OCI-LY7 (cell line): ENCODE measurements at regions not wholly inside any gene's neighbourhood (a gene's known extent, or its start where the extent isn't known, plus 50 kb on each side); places are given as distances from the start of the nearest gene placed in this dataset.
"Not testable (repeated sequence)": the region's sequence is repeated elsewhere in the genome, so short reads cannot be mapped to it uniquely, and the experiment has no call there.

Experiments
- EZH2phosphoT487 ChIP-seq: fragments of 200-600 bp; sonication (generic); IDR thresholded peaks from 2 replicates; pipeline ENCODE4 v1.6.1; 2018; ENCODE audit warnings: low read depth, borderline replicate concordance, mild to moderate bottlenecking, mixed run types, antibody characterized with exemption, low read length, moderate library complexity, mixed read lengths
- TF ChIP-seq, protein P1 (sequence below): fragments of 200-600 bp; sonication (generic); conservative IDR thresholded peaks from 2 replicates; pipeline ENCODE4 v1.5.1; 2014; ENCODE audit warnings: mild to moderate bottlenecking, antibody characterized with exemption, low read length, moderate library complexity, mixed read lengths

DNA sequence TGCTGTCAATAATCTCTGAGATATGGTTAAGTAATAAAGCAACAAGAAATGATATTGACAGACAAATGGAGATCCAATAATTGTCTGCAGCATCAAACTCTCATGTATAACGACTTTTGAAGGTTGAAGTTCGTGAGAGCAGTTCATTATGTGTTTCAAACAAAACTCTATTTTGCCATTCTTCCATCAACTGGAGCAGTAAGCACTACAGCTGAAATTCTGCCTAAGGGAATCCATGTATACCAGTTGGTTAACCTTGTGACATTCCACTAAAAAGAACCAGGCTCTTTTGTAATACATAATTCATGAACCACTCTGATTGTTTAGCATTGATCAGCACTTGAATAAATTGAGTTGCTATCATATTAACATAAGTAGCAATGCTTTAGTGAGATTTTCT, 311.6 kb downstream of the PCDH11X start:
- TF ChIP-seq, protein P1, sequence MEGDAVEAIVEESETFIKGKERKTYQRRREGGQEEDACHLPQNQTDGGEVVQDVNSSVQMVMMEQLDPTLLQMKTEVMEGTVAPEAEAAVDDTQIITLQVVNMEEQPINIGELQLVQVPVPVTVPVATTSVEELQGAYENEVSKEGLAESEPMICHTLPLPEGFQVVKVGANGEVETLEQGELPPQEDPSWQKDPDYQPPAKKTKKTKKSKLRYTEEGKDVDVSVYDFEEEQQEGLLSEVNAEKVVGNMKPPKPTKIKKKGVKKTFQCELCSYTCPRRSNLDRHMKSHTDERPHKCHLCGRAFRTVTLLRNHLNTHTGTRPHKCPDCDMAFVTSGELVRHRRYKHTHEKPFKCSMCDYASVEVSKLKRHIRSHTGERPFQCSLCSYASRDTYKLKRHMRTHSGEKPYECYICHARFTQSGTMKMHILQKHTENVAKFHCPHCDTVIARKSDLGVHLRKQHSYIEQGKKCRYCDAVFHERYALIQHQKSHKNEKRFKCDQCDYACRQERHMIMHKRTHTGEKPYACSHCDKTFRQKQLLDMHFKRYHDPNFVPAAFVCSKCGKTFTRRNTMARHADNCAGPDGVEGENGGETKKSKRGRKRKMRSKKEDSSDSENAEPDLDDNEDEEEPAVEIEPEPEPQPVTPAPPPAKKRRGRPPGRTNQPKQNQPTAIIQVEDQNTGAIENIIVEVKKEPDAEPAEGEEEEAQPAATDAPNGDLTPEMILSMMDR: not testable (repeated sequence)
- not testable (repeated sequence) for TF ChIP-seq EZH2phosphoT487
